ENCODE measurements at regions not wholly inside any gene's neighbourhood (a gene's known extent, or its start where the extent isn't known, plus 50 kb on each side); places are given as distances from the start of the nearest gene placed in this dataset.

- H3K27me3 Mint-ChIP-seq = peaks cover 29% of the 10 kb centered on the region
- no peak overlapping the region for H3K27ac Mint-ChIP-seq
- no peak for ATAC-seq (replicated peaks)
- no peaks in the 10 kb centered on the region for H3K36me3 Mint-ChIP-seq (ENCODE audit: low read depth)
- H3K9me3 Mint-ChIP-seq = peaks cover 3% of the 10 kb centered on the region
- H3K4me3 Mint-ChIP-seq = no peak overlapping the region
- no peaks in the 10 kb centered on the region for H3K4me1 Mint-ChIP-seq
These were observed 105.6 kb upstream of the FRMD6 start for GRCh38 chr14:51546099-51546498.

GRCh38 chr14:51546603-51547258 lies 105.0 kb upstream of the FRMD6 start:
- Mint-ChIP-seq H3K36me3 (ENCODE audit: low read depth) (no peaks in the 10 kb centered on the region), H3K4me3 (no peak overlapping the region), H3K4me1 (no peaks in the 10 kb centered on the region), H3K27me3 (peaks cover 25% of the 10 kb centered on the region), H3K9me3 (peaks cover 3% of the 10 kb centered on the region), H3K27ac (no peak overlapping the region)
- no peak for ATAC-seq (replicated peaks)

DNA sequence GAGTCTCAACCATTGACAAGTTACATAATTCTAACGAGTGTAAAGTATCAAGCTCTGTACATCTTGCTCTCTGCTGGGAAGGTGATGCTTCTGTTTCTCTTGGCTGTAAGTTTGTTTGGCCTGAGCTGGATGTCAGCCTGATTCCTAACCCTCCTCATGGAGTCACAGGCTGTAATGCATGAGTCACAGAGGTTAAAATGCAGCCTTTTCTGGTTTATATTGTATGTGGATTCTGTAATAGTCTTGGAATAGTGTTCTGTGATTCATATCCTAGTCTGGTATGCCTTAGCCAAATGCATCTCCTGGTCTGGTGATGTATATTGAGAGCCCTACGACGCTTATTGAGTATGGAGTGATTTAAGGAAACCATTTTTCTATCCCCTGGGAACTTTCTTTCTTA lies 104.5 kb upstream of the FRMD6 start:
- H3K27me3 Mint-ChIP-seq = peaks cover 23% of the 10 kb centered on the region
- H3K4me3 Mint-ChIP-seq = no peak overlapping the region
- no peaks in the 10 kb centered on the region for H3K4me1 Mint-ChIP-seq
- H3K27ac Mint-ChIP-seq = no peak overlapping the region
- H3K9me3 Mint-ChIP-seq = peaks cover 3% of the 10 kb centered on the region
- no peak for ATAC-seq (replicated peaks)
- H3K36me3 Mint-ChIP-seq (ENCODE audit: low read depth) = no peaks in the 10 kb centered on the region

DNA sequence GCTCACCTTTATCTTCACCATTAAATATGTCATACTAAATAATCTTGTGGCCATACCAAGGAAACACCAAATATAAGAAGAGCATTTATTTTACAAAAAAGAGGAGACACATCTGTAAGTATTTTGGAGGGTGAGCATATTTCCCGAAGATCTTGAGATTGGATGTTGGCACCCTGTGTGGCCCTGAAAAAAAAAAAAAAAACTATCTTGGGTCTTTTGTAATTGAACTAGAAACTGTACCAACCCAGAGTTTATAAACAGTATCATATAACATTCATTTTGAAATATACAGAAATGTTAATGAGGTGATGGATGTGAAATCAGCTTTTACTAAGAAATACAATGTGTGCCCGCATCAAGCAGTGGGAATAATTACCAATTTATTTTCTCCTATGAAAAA lies 104.0 kb upstream of the FRMD6 start:
- H3K27me3 Mint-ChIP-seq = peaks cover 19% of the 10 kb centered on the region
- H3K36me3 Mint-ChIP-seq (ENCODE audit: low read depth) = no peaks in the 10 kb centered on the region

GRCh38 chr14:51548187-51548586 lies 103.5 kb upstream of the FRMD6 start:
- ATAC-seq (replicated peaks) = no peak

More for the DNA sequence above, 104.0 kb upstream of the FRMD6 start:
- ATAC-seq (replicated peaks) = no peak
- H3K9me3 Mint-ChIP-seq = no peaks in the 10 kb centered on the region
- no peaks in the 10 kb centered on the region for H3K4me1 Mint-ChIP-seq
- no peak overlapping the region for H3K27ac Mint-ChIP-seq
- no peak overlapping the region for H3K4me3 Mint-ChIP-seq

DNA sequence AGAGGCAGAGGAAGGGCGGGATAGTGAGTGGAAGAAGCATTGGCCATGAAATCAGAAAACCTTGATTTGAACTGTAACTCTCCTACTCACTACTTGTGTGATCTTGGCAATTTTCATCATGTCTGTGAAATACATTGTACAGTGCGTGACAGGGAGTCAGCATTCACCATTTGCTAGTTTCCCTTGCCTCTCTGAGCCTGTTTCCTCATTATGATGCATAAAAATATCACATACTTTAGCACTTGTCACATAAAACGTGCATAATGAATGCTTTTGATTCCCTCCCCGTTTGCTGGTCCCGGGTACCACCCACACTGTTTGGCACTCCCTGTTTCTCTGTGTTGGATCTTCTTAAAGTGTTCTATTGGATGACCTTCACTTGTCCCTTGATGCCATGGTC lies 101.1 kb upstream of the FRMD6 start:
- Mint-ChIP-seq H3K27ac (no peak overlapping the region), H3K36me3 (ENCODE audit: low read depth) (no peaks in the 10 kb centered on the region)

More at GRCh38 chr14:51548187-51548586, 103.5 kb upstream of the FRMD6 start:
- Mint-ChIP-seq H3K4me3 (no peak overlapping the region), H3K4me1 (no peaks in the 10 kb centered on the region), H3K27ac (no peak overlapping the region), H3K27me3 (peaks cover 21% of the 10 kb centered on the region), H3K9me3 (no peaks in the 10 kb centered on the region), H3K36me3 (ENCODE audit: low read depth) (no peaks in the 10 kb centered on the region)

DNA sequence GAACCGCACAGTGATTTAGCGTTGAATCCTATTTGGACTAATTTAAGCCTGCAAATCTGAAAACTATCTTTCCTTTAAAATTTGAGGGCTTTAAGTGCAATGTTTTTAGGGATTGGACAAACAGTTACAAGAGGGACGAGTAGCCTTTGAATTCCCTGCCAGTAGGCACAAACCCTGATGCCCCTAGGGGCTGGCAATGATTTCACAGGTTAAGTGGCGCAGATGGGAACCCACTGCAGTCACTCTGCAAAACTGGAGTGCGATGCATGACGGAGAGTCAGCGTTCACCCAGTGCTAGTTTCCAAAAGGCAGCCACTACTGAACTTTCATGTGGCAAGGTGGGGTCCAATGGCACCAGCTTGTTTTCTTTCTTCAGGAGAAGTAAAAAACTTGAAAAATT lies 99.4 kb upstream of the FRMD6 start:
- no peak overlapping the region for H3K4me3 Mint-ChIP-seq
- no peaks in the 10 kb centered on the region for H3K9me3 Mint-ChIP-seq
- H3K27me3 Mint-ChIP-seq = peaks cover 21% of the 10 kb centered on the region
- no peaks in the 10 kb centered on the region for H3K36me3 Mint-ChIP-seq (ENCODE audit: low read depth)
- H3K4me1 Mint-ChIP-seq = no peaks in the 10 kb centered on the region
- ATAC-seq (replicated peaks) = no peak
- no peak overlapping the region for H3K27ac Mint-ChIP-seq

More for the DNA sequence above, 101.1 kb upstream of the FRMD6 start:
- Mint-ChIP-seq H3K4me3 (no peak overlapping the region), H3K9me3 (no peaks in the 10 kb centered on the region), H3K27me3 (peaks cover 21% of the 10 kb centered on the region), H3K4me1 (no peaks in the 10 kb centered on the region)
- no peak for ATAC-seq (replicated peaks)

- H3K9me3 Mint-ChIP-seq = no peaks in the 10 kb centered on the region
- no peak overlapping the region for H3K4me3 Mint-ChIP-seq
- peaks cover 19% of the 10 kb centered on the region for H3K27me3 Mint-ChIP-seq
- H3K4me1 Mint-ChIP-seq = no peaks in the 10 kb centered on the region
- H3K36me3 Mint-ChIP-seq (ENCODE audit: low read depth) = no peaks in the 10 kb centered on the region
- no peak overlapping the region for H3K27ac Mint-ChIP-seq
- no peak for ATAC-seq (replicated peaks)
These were observed 98.8 kb upstream of the FRMD6 start for GRCh38 chr14:51552768-51553404.

- Mint-ChIP-seq H3K4me3 (no peak overlapping the region), H3K36me3 (ENCODE audit: low read depth) (no peaks in the 10 kb centered on the region), H3K9me3 (no peaks in the 10 kb centered on the region), H3K4me1 (no peaks in the 10 kb centered on the region), H3K27me3 (peaks cover 13% of the 10 kb centered on the region), H3K27ac (no peak overlapping the region)
- ATAC-seq (replicated peaks) = no peak
These were observed 97.3 kb upstream of the FRMD6 start for GRCh38 chr14:51554339-51554920.

DNA sequence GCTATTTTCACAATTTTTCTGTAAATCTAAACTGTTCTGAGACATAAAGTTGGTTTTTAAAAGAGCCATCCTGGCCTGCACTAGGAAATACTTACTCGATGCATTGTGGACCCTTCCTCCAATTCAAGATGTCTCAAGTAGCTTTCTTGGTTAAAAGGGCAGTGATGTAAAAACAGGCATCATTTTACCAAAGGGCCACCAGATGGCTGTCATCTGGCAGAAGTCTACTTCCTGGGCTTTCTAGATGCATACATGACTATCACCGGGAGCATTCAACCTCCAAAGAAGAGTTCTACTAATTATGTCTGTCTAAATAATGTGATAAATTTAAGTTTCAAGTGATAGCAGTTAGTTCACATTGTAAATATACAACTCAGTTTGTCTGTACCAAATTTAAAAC lies 96.8 kb upstream of the FRMD6 start:
- Mint-ChIP-seq H3K27me3 (peaks cover 13% of the 10 kb centered on the region), H3K36me3 (ENCODE audit: low read depth) (no peaks in the 10 kb centered on the region), H3K9me3 (no peaks in the 10 kb centered on the region), H3K4me3 (no peak overlapping the region), H3K4me1 (no peaks in the 10 kb centered on the region), H3K27ac (no peak overlapping the region)
- ATAC-seq (replicated peaks) = no peak

DNA sequence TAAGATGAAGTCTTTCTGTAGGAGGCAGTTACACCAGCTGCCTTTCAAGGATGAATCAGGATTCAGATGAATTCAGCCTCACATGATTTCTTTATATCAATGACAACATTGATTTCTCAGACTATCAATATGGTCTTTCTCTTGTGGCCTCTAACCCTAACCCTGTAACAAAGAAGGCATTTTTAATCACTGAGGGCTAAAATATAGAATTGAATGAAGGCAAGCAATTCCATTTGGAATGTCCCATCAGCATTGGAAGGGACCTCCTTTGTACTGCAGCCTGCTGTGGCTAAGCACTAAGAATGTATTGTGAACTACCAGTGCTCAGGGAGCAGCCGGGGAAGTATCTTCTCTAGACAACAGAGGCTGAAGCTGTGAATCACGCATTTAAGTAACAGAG lies 90.6 kb upstream of the FRMD6 start:
- no peak overlapping the region for H3K4me3 Mint-ChIP-seq
- no peaks in the 10 kb centered on the region for H3K9me3 Mint-ChIP-seq
- peaks cover 12% of the 10 kb centered on the region for H3K27me3 Mint-ChIP-seq
- no peak for ATAC-seq (replicated peaks)
- no peaks in the 10 kb centered on the region for H3K4me1 Mint-ChIP-seq
- H3K27ac Mint-ChIP-seq = no peak overlapping the region
- no peaks in the 10 kb centered on the region for H3K36me3 Mint-ChIP-seq (ENCODE audit: low read depth)

DNA sequence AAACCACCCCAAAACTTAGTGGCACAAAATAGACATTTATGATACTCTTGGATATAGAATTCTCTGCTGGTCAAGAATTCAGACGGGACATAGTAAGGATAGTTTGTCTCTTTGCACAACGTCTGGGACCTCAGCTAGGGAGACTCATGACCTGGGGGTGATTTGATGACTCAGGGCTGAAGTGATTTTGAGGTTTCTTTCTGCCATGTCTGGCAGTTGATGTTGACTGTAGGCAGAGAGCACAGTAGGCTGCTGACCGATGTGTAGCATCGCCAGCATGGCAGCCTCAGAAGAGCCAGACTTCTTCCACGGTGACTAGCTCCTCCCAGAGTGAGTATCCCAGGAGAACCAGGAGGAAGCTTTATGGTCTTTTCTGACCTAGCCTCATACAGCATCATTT lies 88.9 kb upstream of the FRMD6 start:
- Mint-ChIP-seq H3K4me1 (no peaks in the 10 kb centered on the region), H3K36me3 (ENCODE audit: low read depth) (no peaks in the 10 kb centered on the region), H3K4me3 (no peak overlapping the region), H3K9me3 (no peaks in the 10 kb centered on the region), H3K27ac (no peak overlapping the region), H3K27me3 (peaks cover 8% of the 10 kb centered on the region)
- ATAC-seq (replicated peaks) = no peak

GRCh38 chr14:51563560-51563959 lies 88.2 kb upstream of the FRMD6 start:
- no peaks in the 10 kb centered on the region for H3K36me3 Mint-ChIP-seq (ENCODE audit: low read depth)
- no peaks in the 10 kb centered on the region for H3K9me3 Mint-ChIP-seq
- no peaks in the 10 kb centered on the region for H3K4me1 Mint-ChIP-seq
- H3K27me3 Mint-ChIP-seq = peaks cover 8% of the 10 kb centered on the region
- H3K4me3 Mint-ChIP-seq = no peak overlapping the region
- no peak overlapping the region for H3K27ac Mint-ChIP-seq
- no peak for ATAC-seq (replicated peaks)

GRCh38 chr14:51564460-51564859 lies 87.2 kb upstream of the FRMD6 start:
- Mint-ChIP-seq H3K27me3 (peaks cover 8% of the 10 kb centered on the region), H3K36me3 (ENCODE audit: low read depth) (no peaks in the 10 kb centered on the region), H3K4me3 (no peak overlapping the region), H3K9me3 (no peaks in the 10 kb centered on the region), H3K27ac (no peak overlapping the region), H3K4me1 (no peaks in the 10 kb centered on the region)
- ATAC-seq (replicated peaks) = no peak

GRCh38 chr14:51564986-51565604 lies 86.6 kb upstream of the FRMD6 start:
- no peaks in the 10 kb centered on the region for H3K36me3 Mint-ChIP-seq (ENCODE audit: low read depth)
- H3K4me3 Mint-ChIP-seq = no peak overlapping the region
- peaks cover 8% of the 10 kb centered on the region for H3K27me3 Mint-ChIP-seq
- no peak overlapping the region for H3K27ac Mint-ChIP-seq
- no peaks in the 10 kb centered on the region for H3K4me1 Mint-ChIP-seq
- no peak for ATAC-seq (replicated peaks)
- no peaks in the 10 kb centered on the region for H3K9me3 Mint-ChIP-seq
